GM23338 (cell line): ENCODE measurements at regions not wholly inside any gene's neighbourhood (a gene's known extent, or its start where the extent isn't known, plus 50 kb on each side); places are given as distances from the start of the nearest gene placed in this dataset.

Source experiments
- ATAC-seq: fragments of 200-7000 bp; cut with Tn5 transposase; 3 replicates; pipeline ENCODE4 v1.9.1; 2020
- DNase-seq: peaks from one replicate; pipeline ENCODE4 v3.0.0-alpha.2; 2015; ENCODE audit warnings: low spot score
- H2AFZ ChIP-seq: fragments of 200-600 bp; sonication (generic); 2 replicates; pipeline ENCODE4 v1.8.0; 2016; ENCODE audit warnings: antibody characterized with exemption, mild to moderate bottlenecking, moderate library complexity
- H3F3A ChIP-seq: fragments of 200-600 bp; sonication (generic); replicated peaks from 2 replicates; pipeline ENCODE4 v1.8.0; 2017; ENCODE audit warnings: antibody characterized with exemption, mixed run types, low read depth
- H3K27ac ChIP-seq: fragments of 200-600 bp; sonication (generic); 2 replicates; pipeline ENCODE4 v1.6.1; 2016; ENCODE audit warnings: low read depth
- H3K27me3 ChIP-seq: fragments of 200-600 bp; sonication (generic); 2 replicates; pipeline ENCODE4 v1.8.0; 2016; ENCODE audit warnings: mild to moderate bottlenecking, mixed run types, moderate library complexity; ENCODE audit not compliant: insufficient read depth
- H3K36me3 ChIP-seq: fragments of 200-600 bp; sonication (generic); 2 replicates; pipeline ENCODE4 v1.8.0; 2016; ENCODE audit warnings: mild to moderate bottlenecking; ENCODE audit not compliant: insufficient read depth
- H3K4me1 ChIP-seq: fragments of 200-600 bp; sonication (generic); 2 replicates; pipeline ENCODE4 v1.8.0; 2016; ENCODE audit warnings: mild to moderate bottlenecking, moderate library complexity; ENCODE audit not compliant: insufficient read depth
- H3K4me2 ChIP-seq: fragments of 200-600 bp; sonication (generic); 2 replicates; pipeline ENCODE4 v1.7.1; 2017; ENCODE audit warnings: mixed run types
- H3K4me3 ChIP-seq: fragments of 200-600 bp; sonication (generic); 2 replicates; pipeline ENCODE4 v1.6.1; 2016; ENCODE audit warnings: mixed run types
- H3K79me2 ChIP-seq: fragments of 200-600 bp; sonication (generic); replicated peaks from 2 replicates; pipeline ENCODE4 v1.8.0; 2017; ENCODE audit warnings: mild to moderate bottlenecking; ENCODE audit not compliant: insufficient read depth
- H3K9me2 ChIP-seq: fragments of 200-600 bp; sonication (generic); 2 replicates; pipeline ENCODE4 v1.8.0; 2017; ENCODE audit not compliant: insufficient read depth
- H4K20me1 ChIP-seq: fragments of 200-600 bp; sonication (generic); replicated peaks from 2 replicates; pipeline ENCODE4 v1.8.0; 2017; ENCODE audit warnings: mild to moderate bottlenecking; ENCODE audit not compliant: insufficient read depth
- H3K27ac Mint-ChIP-seq: 2 replicates; pipeline ENCODE4 v1.8.0; 2020; ENCODE audit warnings: inconsistent platforms, mild to moderate bottlenecking, moderate library complexity, mixed read lengths
- H3K27me3 Mint-ChIP-seq: 3 replicates; pipeline ENCODE4 v1.8.0; 2022; ENCODE audit warnings: low read depth, mild to moderate bottlenecking, moderate library complexity, mixed read lengths, inconsistent platforms; ENCODE audit not compliant: insufficient read depth, poor library complexity
- H3K36me3 Mint-ChIP-seq: 3 replicates; pipeline ENCODE4 v1.8.0; 2021; ENCODE audit warnings: low read depth, mild to moderate bottlenecking, inconsistent platforms, moderate library complexity, mixed read lengths
- H3K4me1 Mint-ChIP-seq: 3 replicates; pipeline ENCODE4 v1.8.0; 2020; ENCODE audit warnings: mild to moderate bottlenecking, inconsistent platforms, mixed read lengths
- H3K4me3 Mint-ChIP-seq: 3 replicates; pipeline ENCODE4 v1.8.0; 2021; ENCODE audit warnings: moderate library complexity, mild to moderate bottlenecking, inconsistent platforms, mixed read lengths
- H3K9me3 Mint-ChIP-seq: 3 replicates; pipeline ENCODE4 v1.8.0; 2020; ENCODE audit warnings: moderate library complexity, mild to moderate bottlenecking, inconsistent platforms, mixed read lengths
- EZH2 ChIP-seq: fragments of 200-600 bp; sonication (generic); IDR thresholded peaks from one replicate; pipeline ENCODE4 v1.8.0; 2017; ENCODE audit warnings: antibody characterized with exemption, mild to moderate bottlenecking, low read depth; ENCODE audit not compliant: unreplicated experiment
- ZNF114 ChIP-seq: fragments of 250-450 bp; sonication (Bioruptor Pico); IDR thresholded peaks from 2 replicates; pipeline ENCODE4 v1.5.0; 2020; ENCODE audit warnings: mild to moderate bottlenecking, moderate library complexity
- ZNF331 ChIP-seq: fragments of 250-450 bp; sonication (Bioruptor Pico); IDR thresholded peaks from 2 replicates; pipeline ENCODE4 v1.5.0; 2020; ENCODE audit warnings: low read depth, mild to moderate bottlenecking, moderate library complexity
- TF ChIP-seq, protein P1 (sequence below): IDR thresholded peaks from one replicate; pipeline ENCODE4 v1.6.1; 2018; ENCODE audit warnings: antibody characterized with exemption; ENCODE audit not compliant: unreplicated experiment
- TF ChIP-seq, protein P2 (sequence below), 2 experiments: fragments of 200-600 bp in 1 of 2; sonication (generic) in 1 of 2; conservative IDR thresholded peaks; 2 replicates each; pipeline versions ENCODE4 v1.5.1 to v1.6.1; 2016 to 2017; ENCODE audit warnings: antibody characterized with exemption in 2 of 2, low read depth in 2 of 2, mild to moderate bottlenecking in 2 of 2, moderate library complexity in 1 of 2

DNA sequence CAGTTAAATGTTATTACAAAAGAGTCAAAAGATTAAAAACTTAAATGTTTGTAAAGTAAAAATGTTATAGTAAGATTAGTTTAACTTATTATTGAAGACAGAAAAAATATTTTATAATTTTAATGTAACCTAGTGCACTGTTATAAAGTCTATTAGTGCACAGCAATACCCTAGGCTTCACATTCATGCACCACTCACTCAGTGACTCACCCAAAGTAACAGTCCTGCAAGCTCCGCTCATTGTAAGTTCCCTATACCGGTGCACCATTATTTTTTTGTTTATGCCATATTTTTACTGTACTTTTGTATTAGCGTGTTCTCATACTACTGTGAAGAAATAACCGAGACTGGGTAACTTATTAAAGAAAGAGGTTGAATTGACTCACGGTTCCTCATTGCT is 759.7 kb upstream of the CDH7 start (continued):
- TF ChIP-seq, protein P1, sequence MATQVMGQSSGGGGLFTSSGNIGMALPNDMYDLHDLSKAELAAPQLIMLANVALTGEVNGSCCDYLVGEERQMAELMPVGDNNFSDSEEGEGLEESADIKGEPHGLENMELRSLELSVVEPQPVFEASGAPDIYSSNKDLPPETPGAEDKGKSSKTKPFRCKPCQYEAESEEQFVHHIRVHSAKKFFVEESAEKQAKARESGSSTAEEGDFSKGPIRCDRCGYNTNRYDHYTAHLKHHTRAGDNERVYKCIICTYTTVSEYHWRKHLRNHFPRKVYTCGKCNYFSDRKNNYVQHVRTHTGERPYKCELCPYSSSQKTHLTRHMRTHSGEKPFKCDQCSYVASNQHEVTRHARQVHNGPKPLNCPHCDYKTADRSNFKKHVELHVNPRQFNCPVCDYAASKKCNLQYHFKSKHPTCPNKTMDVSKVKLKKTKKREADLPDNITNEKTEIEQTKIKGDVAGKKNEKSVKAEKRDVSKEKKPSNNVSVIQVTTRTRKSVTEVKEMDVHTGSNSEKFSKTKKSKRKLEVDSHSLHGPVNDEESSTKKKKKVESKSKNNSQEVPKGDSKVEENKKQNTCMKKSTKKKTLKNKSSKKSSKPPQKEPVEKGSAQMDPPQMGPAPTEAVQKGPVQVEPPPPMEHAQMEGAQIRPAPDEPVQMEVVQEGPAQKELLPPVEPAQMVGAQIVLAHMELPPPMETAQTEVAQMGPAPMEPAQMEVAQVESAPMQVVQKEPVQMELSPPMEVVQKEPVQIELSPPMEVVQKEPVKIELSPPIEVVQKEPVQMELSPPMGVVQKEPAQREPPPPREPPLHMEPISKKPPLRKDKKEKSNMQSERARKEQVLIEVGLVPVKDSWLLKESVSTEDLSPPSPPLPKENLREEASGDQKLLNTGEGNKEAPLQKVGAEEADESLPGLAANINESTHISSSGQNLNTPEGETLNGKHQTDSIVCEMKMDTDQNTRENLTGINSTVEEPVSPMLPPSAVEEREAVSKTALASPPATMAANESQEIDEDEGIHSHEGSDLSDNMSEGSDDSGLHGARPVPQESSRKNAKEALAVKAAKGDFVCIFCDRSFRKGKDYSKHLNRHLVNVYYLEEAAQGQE: no peak

DNA sequence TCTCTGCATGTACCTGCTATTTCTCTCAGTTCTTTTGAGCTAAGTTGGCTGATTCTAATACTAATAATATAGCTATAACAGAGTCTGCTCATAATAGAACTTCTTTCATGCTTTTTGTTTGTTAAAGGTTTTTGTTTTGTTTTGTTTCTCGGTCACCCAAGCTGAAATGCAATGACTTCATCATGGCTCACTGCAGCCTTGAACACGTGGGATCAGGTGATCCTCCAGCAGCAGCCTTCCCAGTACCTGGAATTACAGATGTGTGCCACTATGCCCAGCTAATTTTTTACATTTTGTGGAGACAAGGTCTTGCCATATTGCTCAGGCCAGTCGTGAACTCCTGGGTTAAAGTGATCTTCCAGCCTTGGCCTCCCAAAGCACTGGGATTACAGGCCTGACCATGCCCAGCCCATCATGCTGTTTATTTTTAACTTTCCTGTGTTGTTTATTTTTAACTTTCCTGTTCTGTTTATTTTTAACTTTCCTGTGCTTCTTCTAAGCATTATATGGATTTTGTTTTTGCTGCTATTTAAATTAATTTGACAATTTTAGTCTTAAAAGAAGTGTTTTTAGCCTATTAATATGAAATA is 763.8 kb upstream of the CDH7 start:
- H3K4me2 ChIP-seq: no peak overlapping the region
- no peak overlapping the region for H3K4me3 Mint-ChIP-seq
- H3K4me1 ChIP-seq: no peaks in the 10 kb centered on the region
- H3K27me3 ChIP-seq: no peaks in the 10 kb centered on the region
- H3K9me2 ChIP-seq: no peaks in the 10 kb centered on the region
- H3F3A ChIP-seq: no peaks in the 10 kb centered on the region
- no peak overlapping the region for H3K27ac Mint-ChIP-seq
- ATAC-seq (no peak), DNase-seq (no peak)
- no peaks in the 10 kb centered on the region for H3K4me1 Mint-ChIP-seq
- no peak overlapping the region for H3K4me3 ChIP-seq
- no peaks in the 10 kb centered on the region for H4K20me1 ChIP-seq
- H2AFZ ChIP-seq: no peak overlapping the region
- H3K36me3 Mint-ChIP-seq: 0 out of 3 replicates have a peak, but pooled peaks cover 6% of the 10 kb centered on the region
- peaks cover 6% of the 10 kb centered on the region; the same call in 2 of the 3 replicates for H3K9me3 Mint-ChIP-seq
- TF ChIP-seq EZH2: no peak
- H3K36me3 ChIP-seq: no peaks in the 10 kb centered on the region
- no peak overlapping the region for H3K27ac ChIP-seq
- H3K27me3 Mint-ChIP-seq: no peaks in the 10 kb centered on the region
- H3K79me2 ChIP-seq: no peaks in the 10 kb centered on the region

DNA sequence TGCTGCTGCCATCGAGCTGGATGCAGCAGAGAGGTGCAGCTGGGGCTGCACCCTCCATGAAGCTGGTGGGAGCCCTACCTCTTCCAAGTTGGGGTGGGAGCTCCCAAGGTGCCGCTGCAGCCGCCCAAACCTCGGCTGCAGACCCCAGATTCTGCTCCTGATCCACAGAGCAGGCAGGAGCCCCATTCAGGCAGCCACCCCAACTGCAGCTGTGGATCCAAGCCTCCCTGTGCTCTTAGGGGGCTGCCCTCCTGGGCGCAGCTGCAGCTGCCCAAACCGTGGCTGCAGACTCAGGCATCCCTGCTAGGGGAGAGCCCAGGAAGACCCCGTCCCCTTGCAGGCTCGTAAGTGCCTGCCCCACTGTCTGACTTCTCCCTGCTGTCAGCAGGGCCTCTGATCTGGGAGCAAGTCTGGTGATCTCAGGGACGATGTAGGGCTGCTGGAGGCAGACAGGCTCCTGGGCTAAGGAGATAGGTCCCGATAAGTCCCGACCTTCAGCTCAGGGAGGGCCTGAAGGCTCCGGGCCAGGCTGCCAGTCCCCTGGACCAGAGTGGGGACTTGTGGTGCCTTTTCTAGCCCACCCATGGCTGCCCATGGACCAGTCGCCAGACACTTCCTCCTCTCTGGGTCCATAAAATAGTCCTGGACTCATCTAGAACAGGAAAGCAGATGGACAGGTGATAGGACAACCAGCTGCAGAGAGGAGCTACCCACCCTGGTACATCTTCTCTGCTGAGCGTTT is 767.1 kb upstream of the CDH7 start:
- TF ChIP-seq ZNF114 (CRISPR knock-in tag): no peak
- TF ChIP-seq ZNF331 (CRISPR knock-in tag): no peak
- TF ChIP-seq, protein P2, sequence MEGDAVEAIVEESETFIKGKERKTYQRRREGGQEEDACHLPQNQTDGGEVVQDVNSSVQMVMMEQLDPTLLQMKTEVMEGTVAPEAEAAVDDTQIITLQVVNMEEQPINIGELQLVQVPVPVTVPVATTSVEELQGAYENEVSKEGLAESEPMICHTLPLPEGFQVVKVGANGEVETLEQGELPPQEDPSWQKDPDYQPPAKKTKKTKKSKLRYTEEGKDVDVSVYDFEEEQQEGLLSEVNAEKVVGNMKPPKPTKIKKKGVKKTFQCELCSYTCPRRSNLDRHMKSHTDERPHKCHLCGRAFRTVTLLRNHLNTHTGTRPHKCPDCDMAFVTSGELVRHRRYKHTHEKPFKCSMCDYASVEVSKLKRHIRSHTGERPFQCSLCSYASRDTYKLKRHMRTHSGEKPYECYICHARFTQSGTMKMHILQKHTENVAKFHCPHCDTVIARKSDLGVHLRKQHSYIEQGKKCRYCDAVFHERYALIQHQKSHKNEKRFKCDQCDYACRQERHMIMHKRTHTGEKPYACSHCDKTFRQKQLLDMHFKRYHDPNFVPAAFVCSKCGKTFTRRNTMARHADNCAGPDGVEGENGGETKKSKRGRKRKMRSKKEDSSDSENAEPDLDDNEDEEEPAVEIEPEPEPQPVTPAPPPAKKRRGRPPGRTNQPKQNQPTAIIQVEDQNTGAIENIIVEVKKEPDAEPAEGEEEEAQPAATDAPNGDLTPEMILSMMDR (conservative IDR thresholded peaks at IDR 0.05; ENCODE audit: low read depth in 2 of 2): no peak
- DNase-seq (no peak), ATAC-seq (no peak)
- H3F3A ChIP-seq: no peaks in the 10 kb centered on the region
- no peaks in the 10 kb centered on the region for H4K20me1 ChIP-seq
- no peak overlapping the region for H2AFZ ChIP-seq
- H3K36me3 ChIP-seq: no peaks in the 10 kb centered on the region
- no peaks in the 10 kb centered on the region for H3K27me3 Mint-ChIP-seq
- H3K9me2 ChIP-seq: no peaks in the 10 kb centered on the region
- H3K4me2 ChIP-seq: no peak overlapping the region
- H3K27ac ChIP-seq: no peak overlapping the region
- H3K79me2 ChIP-seq: no peaks in the 10 kb centered on the region
- H3K4me3 ChIP-seq: no peak overlapping the region
- H3K9me3 Mint-ChIP-seq: peaks cover 6% of the 10 kb centered on the region; the same call in 2 of the 3 replicates
- no peaks in the 10 kb centered on the region for H3K4me1 Mint-ChIP-seq
- 0 out of 3 replicates have a peak, but pooled peaks cover 6% of the 10 kb centered on the region for H3K36me3 Mint-ChIP-seq
- H3K4me3 Mint-ChIP-seq: no peak overlapping the region
- no peaks in the 10 kb centered on the region for H3K27me3 ChIP-seq
- no peak overlapping the region for H3K27ac Mint-ChIP-seq
- no peaks in the 10 kb centered on the region for H3K4me1 ChIP-seq
